Muscle layer of colon (tissue), 2 donors: ENCODE measurements at regions not wholly inside any gene's neighbourhood (a gene's known extent, or its start where the extent isn't known, plus 50 kb on each side); places are given as distances from the start of the nearest gene placed in this dataset.

ENCODE experiments used
- H3K27ac ChIP-seq: one replicate; pipeline ENCODE4 v1.7.0; 2013; ENCODE audit warnings: low read depth, mild to moderate bottlenecking, low read length, moderate library complexity
- H3K27me3 ChIP-seq, 2 donors: one replicate each; pipeline ENCODE4 v1.7.0; 2013; ENCODE audit warnings: low read length in 2 of 2, mild to moderate bottlenecking in 2 of 2; ENCODE audit not compliant: insufficient read depth in 2 of 2, control insufficient read depth in 1 of 2
- H3K36me3 ChIP-seq: one replicate; pipeline ENCODE4 v1.7.0; 2013; ENCODE audit warnings: mild to moderate bottlenecking, low read length; ENCODE audit not compliant: insufficient read depth
- H3K4me1 ChIP-seq: one replicate; pipeline ENCODE4 v1.7.0; 2013; ENCODE audit warnings: mild to moderate bottlenecking, low read length; ENCODE audit not compliant: insufficient read depth
- H3K4me3 ChIP-seq, 2 donors: one replicate each; pipeline ENCODE4 v1.7.0; 2013; ENCODE audit warnings: low read length in 2 of 2, low read depth in 1 of 2, mild to moderate bottlenecking in 1 of 2, moderate library complexity in 1 of 2
- H3K9ac ChIP-seq: one replicate; pipeline ENCODE4 v1.7.0; 2013; ENCODE audit warnings: low read length
- H3K9me3 ChIP-seq: one replicate; pipeline ENCODE4 v1.7.0; 2013; ENCODE audit warnings: mild to moderate bottlenecking, low read length
- donor health status: abdominal sarcoma.
- donor health status: Adenocarcinoma of cecum.

GRCh38 chr14:81963846-81964245 is 430.2 kb upstream of the SEL1L start:
- Histone ChIP-seq H3K36me3 (no peaks in the 10 kb centered on the region), H3K27me3 (no peaks in the 10 kb centered on the region), H3K27ac (no peak overlapping the region), H3K4me3 (no peak overlapping the region), H3K9me3 (no peaks in the 10 kb centered on the region), H3K9ac (no peak overlapping the region), H3K4me1 (no peaks in the 10 kb centered on the region)

GRCh38 chr14:81970307-81970706 is 436.7 kb upstream of the SEL1L start:
- Histone ChIP-seq H3K4me1 (no peaks in the 10 kb centered on the region), H3K27ac (no peak overlapping the region), H3K4me3 (no peak overlapping the region), H3K9me3 (peaks cover 5% of the 10 kb centered on the region), H3K27me3 (no peaks in the 10 kb centered on the region), H3K36me3 (no peaks in the 10 kb centered on the region), H3K9ac (no peak overlapping the region)

- Histone ChIP-seq H3K9ac (no peak overlapping the region), H3K27me3 (no peaks in the 10 kb centered on the region), H3K9me3 (peaks cover 5% of the 10 kb centered on the region), H3K27ac (no peak overlapping the region), H3K4me1 (no peaks in the 10 kb centered on the region), H3K4me3 (no peak overlapping the region), H3K36me3 (no peaks in the 10 kb centered on the region)
Measured at GRCh38 chr14:81971911-81972310, 438.3 kb upstream of the SEL1L start.

DNA sequence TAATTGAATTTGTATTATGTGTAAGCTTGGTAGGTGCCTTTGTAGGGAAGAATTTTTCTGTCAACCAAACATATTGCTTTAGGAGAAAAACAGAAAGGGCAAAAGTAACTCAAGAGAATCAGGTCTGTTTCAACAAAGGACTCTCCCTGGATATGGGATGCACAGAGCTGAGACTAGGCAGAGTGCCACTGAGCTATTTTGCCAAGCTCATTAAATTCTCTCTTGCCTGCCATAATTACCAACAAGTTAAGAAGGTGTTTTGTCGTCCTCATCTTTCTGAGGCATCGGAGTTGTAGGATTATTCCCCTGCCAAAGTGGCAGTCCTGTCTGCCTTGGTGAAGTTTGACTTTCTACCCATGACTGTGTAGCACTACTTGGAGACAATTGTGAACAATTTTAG is 438.9 kb upstream of the SEL1L start:
- no peak overlapping the region for H3K9ac ChIP-seq
- H3K9me3 ChIP-seq = peaks cover 5% of the 10 kb centered on the region
- H3K36me3 ChIP-seq = no peaks in the 10 kb centered on the region
- H3K27me3 ChIP-seq = no peaks in the 10 kb centered on the region
- H3K4me3 ChIP-seq = no peak overlapping the region
- H3K4me1 ChIP-seq = no peaks in the 10 kb centered on the region
- no peak overlapping the region for H3K27ac ChIP-seq

- H3K27me3 ChIP-seq = no peaks in the 10 kb centered on the region
- no peak overlapping the region for H3K4me3 ChIP-seq
- no peaks in the 10 kb centered on the region for H3K36me3 ChIP-seq
- peaks cover 3% of the 10 kb centered on the region for H3K9me3 ChIP-seq
- H3K4me1 ChIP-seq = no peaks in the 10 kb centered on the region
- H3K27ac ChIP-seq = no peak overlapping the region
- no peak overlapping the region for H3K9ac ChIP-seq
Measured at GRCh38 chr14:81974543-81974942, 440.9 kb upstream of the SEL1L start.

DNA sequence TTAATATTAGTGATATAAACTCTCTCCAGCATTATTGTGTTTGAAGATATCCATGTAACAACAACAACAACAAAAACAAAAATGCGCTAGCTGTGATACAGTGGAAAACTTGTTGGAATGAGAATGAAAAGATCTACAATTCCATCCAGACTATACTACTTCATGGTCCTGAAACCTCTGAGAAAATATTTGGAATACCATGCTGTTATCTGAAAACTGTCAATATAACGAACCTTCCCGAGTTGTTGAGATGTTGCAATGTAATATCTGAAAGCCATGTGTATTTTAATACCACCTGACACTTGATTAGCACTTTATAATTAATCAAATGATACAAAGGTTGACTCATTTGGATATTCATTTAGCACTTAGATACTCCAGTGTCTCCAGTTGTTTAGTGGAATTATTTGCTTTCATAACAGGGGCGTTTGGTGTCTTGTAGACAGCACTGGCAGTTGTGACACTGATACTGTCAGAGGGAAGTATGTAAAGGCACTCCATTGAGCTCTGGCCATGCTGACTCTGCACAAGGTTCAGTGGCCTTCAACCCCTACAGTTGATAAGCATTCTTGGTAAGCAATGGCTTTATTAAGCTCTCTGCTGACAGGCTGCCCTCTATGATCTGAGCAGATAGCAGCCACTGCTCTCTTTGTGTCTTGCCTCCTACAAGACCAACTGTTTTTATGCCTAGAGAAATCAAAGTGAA is 447.1 kb upstream of the SEL1L start:
- Histone ChIP-seq H3K4me1 (no peaks in the 10 kb centered on the region), H3K9ac (no peak overlapping the region), H3K4me3 (no peak overlapping the region), H3K27me3 (no peaks in the 10 kb centered on the region), H3K27ac (no peak overlapping the region), H3K36me3 (no peaks in the 10 kb centered on the region), H3K9me3 (no peaks in the 10 kb centered on the region)

DNA sequence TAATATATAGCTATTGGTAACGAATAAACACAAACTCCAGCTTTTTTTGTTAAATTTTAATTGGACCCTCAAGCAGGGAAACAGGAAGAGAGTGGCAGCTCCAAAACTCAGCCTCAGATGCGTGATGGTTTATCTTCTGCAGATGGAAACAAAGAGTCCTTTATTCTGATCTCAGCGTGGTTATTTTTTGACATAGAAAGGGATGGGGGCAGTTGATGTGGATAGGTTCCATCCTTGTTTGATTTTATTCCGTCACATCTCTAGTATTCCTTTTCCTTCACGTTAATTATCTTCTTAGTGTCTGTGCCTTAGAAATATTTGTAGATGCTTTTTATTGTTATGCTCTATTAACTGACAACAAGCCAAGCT is 447.6 kb upstream of the SEL1L start:
- Histone ChIP-seq H3K9ac (no peak overlapping the region), H3K36me3 (no peaks in the 10 kb centered on the region), H3K9me3 (no peaks in the 10 kb centered on the region), H3K27ac (no peak overlapping the region), H3K4me1 (no peaks in the 10 kb centered on the region), H3K4me3 (no peak overlapping the region), H3K27me3 (no peaks in the 10 kb centered on the region)

DNA sequence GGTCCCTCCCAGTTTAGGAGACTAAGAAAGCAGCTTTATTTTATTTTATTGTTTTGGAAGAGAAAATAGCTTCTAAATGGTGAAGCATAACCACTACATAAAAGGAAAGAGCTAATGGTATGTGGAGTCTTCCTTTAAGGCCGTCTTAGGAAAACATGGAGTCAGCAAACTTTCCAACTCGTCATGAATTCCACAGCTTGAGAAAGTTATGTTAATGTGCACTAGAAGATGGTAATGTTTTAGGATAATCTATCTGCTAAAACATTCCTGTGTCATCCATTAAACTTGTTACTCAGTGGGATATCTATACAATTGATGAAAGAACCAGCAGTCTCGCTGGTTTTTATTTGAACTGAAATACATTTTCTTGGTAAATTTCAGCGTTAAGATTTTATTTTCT is 448.4 kb upstream of the SEL1L start:
- no peaks in the 10 kb centered on the region for H3K36me3 ChIP-seq
- H3K4me3 ChIP-seq = no peak overlapping the region
- H3K9ac ChIP-seq = no peak overlapping the region
- H3K4me1 ChIP-seq = no peaks in the 10 kb centered on the region
- H3K27ac ChIP-seq = no peak overlapping the region
- H3K27me3 ChIP-seq = no peaks in the 10 kb centered on the region
- no peaks in the 10 kb centered on the region for H3K9me3 ChIP-seq

DNA sequence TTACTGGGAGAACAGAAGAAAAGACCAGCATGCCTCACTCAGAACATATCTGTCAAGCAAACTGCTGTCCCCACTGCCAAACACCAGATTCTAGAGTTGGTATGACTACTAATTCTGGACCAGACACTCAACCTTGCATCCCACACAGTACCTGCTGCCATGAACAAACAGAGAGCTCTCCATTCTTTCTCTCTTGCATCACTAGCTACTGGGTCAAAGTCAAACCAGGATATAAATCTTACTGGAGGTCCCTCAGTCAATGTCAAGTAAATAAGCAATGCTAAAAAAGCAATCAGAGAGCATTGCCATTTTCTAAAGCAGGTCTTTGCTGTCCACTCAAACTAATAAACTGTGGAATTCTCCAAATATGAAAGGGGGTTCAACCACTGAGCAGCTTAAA is 452.4 kb upstream of the SEL1L start:
- no peak overlapping the region for H3K9ac ChIP-seq
- H3K9me3 ChIP-seq = no peaks in the 10 kb centered on the region
- H3K4me3 ChIP-seq = no peak overlapping the region
- no peaks in the 10 kb centered on the region for H3K36me3 ChIP-seq
- H3K27ac ChIP-seq = no peak overlapping the region
- no peaks in the 10 kb centered on the region for H3K4me1 ChIP-seq
- no peaks in the 10 kb centered on the region for H3K27me3 ChIP-seq

GRCh38 chr14:81989211-81989610 is 455.6 kb upstream of the SEL1L start:
- H3K4me3 ChIP-seq = no peak overlapping the region
- no peaks in the 10 kb centered on the region for H3K27me3 ChIP-seq
- no peaks in the 10 kb centered on the region for H3K36me3 ChIP-seq
- H3K4me1 ChIP-seq = no peaks in the 10 kb centered on the region
- H3K27ac ChIP-seq = no peak overlapping the region
- H3K9me3 ChIP-seq = no peaks in the 10 kb centered on the region
- no peak overlapping the region for H3K9ac ChIP-seq

DNA sequence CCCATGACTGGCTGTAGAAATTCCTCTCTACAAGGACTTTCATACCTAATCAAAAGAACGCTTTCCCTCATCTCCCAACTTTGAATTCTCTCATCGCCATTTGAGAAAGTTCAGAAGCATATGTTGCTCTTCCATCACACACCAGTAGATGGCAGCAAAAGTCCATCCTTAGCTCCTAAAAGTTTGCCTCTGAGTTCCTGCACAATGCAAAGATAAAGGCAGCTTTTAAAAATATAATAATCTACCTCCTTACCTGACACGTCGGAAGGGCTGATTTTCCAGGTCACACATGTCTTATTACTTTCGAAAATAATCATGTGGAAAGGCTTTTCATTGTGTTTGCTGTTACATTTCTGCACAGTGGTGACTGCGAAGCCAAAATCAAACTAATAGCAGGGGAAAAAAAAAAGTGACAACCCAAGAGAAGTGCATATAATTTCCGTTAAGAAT is 456.7 kb upstream of the SEL1L start:
- Histone ChIP-seq H3K9me3 (no peaks in the 10 kb centered on the region), H3K27me3 (no peaks in the 10 kb centered on the region), H3K36me3 (no peaks in the 10 kb centered on the region), H3K4me3 (no peak overlapping the region), H3K9ac (no peak overlapping the region), H3K27ac (no peak overlapping the region), H3K4me1 (no peaks in the 10 kb centered on the region)

GRCh38 chr14:81991998-81992397 is 458.3 kb upstream of the SEL1L start:
- no peak overlapping the region for H3K27ac ChIP-seq
- no peaks in the 10 kb centered on the region for H3K36me3 ChIP-seq
- H3K27me3 ChIP-seq = no peaks in the 10 kb centered on the region
- no peaks in the 10 kb centered on the region for H3K9me3 ChIP-seq
- H3K4me1 ChIP-seq = no peaks in the 10 kb centered on the region
- H3K9ac ChIP-seq = no peak overlapping the region
- H3K4me3 ChIP-seq = no peak overlapping the region
